RCC 7860 (cell line): ENCODE measurements at regions not wholly inside any gene's neighbourhood (a gene's known extent, or its start where the extent isn't known, plus 50 kb on each side); places are given as distances from the start of the nearest gene placed in this dataset.
A peak's percentile ranks its signal among the peaks of the same experiment; 100 is the strongest.
"Not testable (repeated sequence)": the region's sequence is repeated elsewhere in the genome, so short reads cannot be mapped to it uniquely, and the experiment has no call there.

Experiments used
- DNase-seq: peaks from one replicate; pipeline ENCODE4 v3.0.0-alpha.2; 2015; ENCODE audit warnings: low spot score
- FAIRE-seq: peaks from 2 replicates; lab custom pipeline; 2012; peaks lifted over from hg19 to GRCh38; lab: Jason Lieb, UNC

DNA sequence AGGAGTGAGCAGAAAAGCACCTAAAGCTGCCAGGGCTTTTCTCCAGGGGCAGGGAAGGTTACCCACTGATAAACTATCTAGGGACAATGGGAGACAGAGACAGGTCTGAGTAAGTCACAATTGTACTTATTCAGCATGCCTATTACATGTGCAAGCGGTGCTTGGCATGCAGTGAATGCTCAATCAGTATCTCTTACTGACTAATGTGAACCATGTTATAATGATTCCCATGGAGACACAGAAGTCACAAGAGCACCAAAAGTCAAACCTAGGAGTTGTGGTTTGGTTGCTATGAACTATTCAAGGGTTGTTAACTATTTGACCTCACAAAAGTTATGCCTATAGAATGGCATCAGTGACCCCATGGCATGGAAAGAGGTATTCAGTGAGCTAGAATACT, 50.0 kb upstream of the RASGRP1 start:
- no peak for FAIRE-seq
- no peak for DNase-seq

DNA sequence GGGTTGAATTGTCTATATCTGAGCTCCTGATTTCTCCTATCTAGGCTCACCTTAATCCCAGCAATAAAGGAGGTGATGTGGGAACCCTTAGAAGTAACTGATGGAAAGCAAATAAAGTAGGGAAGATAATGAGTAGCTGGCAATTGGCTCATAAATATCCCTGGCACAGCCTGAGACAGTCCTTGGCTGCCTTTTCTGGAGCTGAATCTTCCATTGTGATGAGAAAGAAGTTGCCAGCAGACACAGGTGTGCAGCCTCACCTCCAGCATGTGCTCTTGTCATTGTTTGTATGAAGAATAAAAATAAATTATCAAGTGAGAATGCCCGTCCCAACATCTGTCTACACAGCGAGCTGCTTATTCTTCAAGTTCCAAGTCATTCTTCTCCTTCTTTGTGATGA, 53.2 kb upstream of the RASGRP1 start:
- DNase-seq (no peak), FAIRE-seq (no peak)

DNA sequence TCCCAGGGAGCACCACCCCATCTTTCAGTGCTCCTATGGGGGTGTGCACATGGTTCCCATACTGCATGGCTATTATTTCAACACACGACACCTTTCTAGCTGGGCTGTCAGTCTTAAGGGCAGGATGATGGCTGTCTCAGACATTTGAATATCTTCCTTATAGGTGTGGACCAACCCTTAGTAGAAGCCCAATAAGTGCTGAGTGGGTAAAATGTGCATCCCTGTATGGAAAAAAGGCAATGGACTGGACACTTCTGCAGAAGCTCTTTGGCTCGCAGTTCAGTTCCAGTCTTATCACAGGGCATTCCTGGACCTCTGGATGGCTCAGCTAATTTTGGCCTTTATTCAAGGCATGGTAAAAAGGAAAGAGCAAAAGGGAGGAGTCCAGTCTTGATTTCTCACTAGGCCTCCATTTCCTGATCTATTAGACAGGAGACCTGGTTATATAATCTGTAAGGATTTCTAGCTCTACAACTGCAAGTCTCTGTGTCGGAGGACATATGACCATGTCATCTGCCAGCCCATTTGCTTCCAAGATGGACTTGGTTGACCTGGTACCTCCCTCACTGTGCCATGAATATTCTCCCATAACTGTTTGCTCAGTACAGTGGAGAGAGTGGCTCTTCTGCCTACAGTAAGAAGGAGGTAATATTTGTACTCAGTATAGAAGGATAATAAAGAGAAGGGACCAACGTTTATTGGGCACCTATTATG, 53.8 kb upstream of the RASGRP1 start:
- DNase-seq (no peak), FAIRE-seq (no peak)

DNA sequence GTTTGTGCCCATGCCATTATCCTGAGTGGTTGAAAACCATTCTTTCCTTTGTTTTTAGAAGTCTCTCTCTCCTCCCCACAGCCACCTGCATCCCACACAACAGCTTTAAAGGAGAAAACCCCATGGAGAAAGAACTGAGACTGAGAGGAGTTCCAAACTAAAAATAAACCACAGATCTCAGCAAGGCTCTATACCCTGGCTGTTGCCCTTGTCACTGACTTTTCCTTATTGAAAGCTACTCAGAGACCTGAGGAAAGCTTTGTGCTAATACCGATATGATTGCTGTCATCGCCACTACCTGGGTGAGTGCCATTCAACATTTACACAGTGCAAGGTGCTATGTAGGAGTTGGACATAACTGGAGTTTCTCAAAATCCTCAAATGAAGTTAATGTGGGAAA, 55.5 kb upstream of the RASGRP1 start:
- DNase-seq, result no peak
- no peak for FAIRE-seq

DNA sequence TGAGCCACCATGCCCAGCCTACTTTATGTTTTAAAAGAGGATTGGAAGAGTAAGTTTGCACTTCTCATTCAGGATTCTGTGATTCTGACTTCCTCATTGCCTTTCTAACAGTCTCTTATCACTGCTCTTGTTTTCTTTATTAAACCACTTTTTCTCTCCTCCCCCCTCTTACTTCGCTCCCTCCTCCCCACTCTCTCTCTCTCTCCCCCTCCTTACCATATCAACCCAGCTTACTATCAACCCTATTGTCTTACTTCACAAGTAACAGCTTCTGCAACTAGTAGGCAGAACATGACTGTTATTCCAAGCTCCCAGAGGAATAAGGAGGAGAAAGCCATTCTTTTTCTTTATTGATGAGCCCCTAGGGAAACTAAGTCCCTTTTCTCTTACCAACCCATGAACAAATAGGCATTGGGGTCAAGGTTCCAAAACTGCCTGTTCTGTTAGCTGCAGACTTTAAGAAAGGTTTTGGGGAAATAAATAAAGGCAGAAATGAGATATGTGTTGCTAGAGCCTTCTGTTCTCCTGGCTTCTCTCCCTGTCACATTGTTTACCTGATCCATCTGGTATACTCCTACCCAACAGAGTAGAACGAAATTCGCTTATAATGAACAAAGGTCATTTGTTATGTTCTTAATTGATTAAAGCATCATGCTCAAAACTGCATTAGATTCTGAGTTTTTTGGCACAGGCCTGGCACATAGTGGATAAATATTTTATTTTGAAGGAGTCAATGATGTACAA, 56.4 kb upstream of the RASGRP1 start:
- no peak for DNase-seq
- no peak for FAIRE-seq

DNA sequence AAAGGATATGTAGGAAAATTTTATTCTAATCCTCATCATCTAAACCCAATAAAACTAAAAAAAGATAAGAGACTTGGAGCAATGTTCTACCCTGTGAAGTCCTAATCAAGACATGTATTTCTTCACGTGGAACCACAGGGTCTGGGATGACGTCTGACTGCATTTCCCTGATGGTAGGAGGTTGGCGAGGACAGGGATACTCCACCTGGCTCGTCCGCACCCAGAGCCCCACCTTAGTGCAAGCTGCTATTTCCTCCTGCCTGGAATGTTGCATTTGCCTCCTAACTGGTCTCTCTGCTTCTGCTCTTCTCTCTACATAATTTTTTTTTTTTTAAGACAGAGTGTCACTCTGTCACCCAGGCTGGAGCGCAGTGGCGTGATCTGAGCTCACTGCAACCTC, 57.7 kb upstream of the RASGRP1 start:
- no peak for DNase-seq
- FAIRE-seq, result no peak

DNA sequence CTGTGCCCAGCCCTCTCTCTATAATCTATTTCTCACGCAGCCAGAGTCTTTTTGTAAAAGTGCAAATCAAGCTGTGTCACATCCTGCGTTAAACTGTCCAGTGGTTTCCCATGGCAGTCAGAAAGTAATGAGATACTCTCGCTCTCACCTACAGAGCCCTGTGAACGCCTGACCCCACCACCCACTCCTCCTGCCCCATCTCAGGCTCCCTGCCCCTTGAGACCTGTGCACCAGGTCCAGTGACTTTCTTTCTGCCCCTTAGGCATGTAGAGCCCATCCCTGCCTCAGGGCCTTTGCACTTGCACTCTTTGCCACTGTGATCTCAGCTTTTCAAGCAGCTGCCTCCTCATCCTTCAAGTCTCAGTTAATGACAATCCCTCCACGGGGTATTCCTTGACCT, 58.3 kb upstream of the RASGRP1 start:
- FAIRE-seq, result no peak
- no peak for DNase-seq

DNA sequence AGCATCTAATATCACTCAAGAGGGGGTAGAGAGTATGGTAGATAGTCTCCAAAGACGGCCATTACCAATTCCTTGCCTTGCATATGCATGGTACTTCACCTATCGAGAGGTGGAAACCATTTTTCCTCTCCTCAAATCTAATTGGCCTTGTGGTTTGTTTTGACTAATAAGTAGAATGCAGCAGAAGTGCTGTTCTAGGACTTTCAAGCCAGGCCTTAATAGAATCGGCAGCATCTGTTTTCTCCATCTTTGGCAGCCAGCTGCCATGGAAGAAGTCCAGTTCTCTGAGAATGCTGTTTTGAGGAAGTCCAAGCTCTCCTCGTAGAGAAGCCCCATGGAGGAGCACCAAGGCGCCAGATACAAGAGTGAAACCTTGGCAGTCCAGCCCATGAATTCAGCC, 59.1 kb upstream of the RASGRP1 start:
- DNase-seq (no peak), FAIRE-seq (no peak)

DNA sequence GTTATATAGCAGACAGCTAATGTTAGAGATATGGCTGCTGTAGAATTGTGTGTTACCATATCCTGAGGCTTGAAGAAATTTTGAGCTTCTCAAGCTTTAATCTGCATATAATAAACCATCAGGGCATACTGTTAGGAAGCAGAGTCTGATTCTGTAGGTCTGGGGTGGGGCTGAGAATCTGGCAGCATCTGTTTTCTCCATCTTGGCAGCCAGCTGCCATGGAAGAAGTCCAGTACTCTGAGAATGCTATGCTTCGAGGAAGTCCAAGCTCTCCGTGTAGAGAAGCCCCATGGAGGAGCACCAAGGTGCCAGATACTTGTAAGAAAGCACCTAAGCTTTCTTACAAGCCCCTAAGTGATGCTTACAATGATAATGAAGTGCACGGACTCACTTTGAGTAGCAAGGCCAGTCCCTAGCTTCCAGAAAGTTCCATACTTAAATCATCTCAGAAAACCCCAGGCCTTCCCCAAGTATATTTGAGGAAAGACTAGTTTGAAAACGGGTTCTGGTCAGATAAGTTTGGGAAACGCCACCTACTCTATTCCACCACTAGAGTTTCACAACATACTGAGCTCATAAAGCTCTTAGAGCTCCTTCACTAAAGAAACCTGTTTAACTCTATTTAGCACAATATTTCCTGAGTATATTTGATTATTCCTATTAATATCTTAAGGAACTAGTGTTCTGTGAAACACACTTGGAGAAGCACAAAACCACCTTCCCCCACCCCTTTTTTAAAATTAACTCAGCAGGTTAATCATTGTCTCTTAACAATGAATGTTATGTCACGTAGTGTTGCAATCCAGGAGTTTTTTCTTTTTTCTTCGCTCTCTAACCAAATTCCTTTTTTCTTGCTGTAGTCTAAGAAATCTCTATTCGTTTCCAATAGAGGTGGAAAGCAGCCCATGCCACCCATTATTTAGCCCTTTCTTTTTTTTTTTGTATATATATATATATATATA, 59.9 kb upstream of the RASGRP1 start:
- FAIRE-seq, result peak; percentile 83
- peak; percentile 49 for DNase-seq

DNA sequence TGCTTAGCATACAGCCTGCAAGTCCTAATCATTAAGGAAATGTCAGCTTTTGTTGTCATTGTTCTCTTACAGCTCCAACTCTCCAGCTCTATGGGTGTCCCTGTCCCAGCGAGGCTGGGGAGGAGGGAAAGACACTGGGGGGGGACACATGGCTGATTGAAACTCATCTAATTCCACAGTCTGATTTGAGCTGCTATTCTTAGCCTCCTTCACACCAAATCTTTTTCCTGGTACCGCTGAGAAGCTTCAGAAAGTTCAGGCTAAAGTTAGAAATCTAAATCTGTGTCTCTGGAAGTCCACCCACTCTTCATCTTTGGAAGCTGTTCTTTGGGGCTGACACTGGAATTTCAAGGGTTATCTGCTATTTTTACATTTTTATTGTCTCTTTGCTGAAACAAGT, 61.3 kb upstream of the RASGRP1 start:
- FAIRE-seq, result no peak
- no peak for DNase-seq

DNA sequence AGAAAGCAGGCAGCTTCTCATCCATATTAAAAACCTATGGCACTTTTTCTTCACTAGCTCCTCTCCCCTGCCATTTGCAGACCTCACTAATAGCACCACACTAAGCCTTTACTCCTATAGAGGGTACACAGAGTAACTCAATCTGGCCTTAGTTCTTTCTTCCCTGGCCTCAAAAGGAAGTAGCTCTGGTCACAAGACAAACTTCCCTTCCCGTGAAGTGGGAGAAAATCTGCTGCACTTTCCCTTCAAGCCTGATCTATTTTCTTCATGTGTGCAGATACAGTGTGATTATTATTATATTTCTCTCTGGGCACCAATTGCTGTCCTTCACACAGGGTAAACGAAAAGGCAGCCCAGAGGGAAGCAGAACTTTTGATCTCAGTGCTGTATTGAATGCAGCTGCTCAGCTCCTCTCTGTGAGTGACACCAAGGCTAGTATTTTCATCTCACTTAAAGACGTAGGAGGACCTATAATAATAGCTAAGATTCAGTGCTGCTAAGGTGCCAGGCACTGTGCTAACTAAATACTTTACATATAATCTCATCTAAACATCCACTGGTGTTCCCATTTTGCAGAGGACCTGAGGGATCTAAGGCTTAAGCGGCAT, 61.9 kb upstream of the RASGRP1 start:
- DNase-seq (no peak), FAIRE-seq (no peak)

DNA sequence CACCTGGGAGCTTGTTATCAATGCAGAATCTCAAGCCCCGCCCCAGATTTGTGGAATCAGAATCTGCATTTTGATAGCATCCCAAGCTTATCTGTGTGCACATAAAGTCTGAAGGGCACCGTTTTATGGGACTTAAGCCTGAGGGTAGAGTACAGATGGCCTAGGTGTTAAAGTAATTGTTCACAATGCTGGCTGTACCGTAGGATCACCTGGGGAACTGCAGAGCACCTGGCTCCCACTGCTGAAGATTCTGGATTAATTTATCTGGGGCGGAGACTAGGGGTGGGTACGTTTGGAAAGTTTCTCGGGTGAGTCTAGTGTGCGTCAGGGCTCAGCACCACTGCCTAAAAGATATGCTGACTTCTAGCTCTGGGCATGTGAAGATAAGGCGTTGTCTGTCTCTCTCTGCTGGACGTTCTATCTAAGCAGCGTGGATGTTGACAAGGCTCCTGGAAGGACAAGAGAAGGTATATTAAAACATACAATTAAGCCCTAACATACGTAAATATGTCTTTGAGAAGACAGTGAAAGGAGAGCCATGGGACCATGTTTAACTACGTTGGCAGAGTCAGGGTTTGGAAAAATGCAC, 63.2 kb upstream of the RASGRP1 start:
- FAIRE-seq (no peak), DNase-seq (no peak)

DNA sequence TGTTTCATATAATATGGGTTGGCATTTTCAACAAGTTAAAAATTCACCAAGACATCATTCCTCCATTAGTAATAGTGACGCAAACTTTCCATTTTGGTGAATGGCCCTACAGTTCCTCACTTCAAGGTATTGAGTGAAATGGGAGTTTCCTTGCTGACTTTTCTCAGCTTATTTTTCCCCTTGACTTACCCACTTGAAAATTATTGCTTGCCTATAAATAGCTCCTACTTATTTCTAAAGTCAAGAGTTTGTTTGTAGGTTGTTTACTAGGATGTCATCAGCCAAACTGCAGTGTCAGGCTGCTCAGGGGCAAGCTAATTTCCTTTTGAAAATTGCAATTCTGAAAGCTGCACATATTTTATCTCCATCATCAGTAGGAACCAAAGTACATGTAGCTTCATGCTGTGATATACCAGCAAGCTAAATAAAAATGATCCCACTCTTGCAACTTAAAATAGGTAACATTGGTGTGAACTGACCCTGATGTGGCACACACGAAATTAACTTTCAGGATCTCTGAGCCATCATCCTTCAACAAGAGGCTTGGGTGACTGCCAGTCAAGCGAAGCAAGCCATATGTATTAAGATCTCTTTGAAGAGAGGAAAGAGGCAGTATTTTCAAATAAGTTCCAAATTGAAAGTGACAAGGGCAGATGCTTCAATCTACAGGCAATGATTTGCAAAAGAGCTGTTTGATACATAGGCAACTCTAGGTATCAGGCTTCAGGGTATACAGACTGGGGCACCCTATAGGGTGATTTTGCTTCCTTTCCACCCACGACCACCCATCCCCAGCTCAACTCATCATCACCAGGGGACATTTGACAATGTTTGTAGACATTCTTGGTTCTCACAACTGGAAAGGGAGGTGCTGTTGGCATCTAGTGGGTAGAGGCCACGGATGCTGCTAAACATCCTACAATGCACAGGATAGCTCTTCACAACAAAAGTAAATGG, 66.8 kb upstream of the RASGRP1 start:
- FAIRE-seq (no peak), DNase-seq (no peak)

DNA sequence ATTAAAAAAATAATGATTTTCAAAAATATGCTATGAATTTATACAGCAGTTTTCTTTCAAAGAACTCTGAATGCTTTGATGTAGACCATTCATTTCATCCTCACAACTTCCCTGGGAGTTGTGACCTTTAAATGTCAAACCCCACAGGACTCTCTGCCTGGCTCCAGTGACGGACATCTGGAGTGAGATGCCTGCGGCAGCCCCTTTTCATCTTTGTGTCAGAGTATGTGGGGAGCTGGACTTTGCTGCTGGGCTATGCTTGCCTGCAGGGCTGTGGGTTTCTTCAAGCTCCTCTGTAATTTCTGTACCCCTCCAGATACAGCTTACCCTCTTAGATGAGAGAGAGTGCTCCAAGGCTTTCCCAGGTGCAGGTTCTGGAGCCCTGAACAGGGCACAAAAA, 70.6 kb upstream of the RASGRP1 start:
- no peak for FAIRE-seq

DNA sequence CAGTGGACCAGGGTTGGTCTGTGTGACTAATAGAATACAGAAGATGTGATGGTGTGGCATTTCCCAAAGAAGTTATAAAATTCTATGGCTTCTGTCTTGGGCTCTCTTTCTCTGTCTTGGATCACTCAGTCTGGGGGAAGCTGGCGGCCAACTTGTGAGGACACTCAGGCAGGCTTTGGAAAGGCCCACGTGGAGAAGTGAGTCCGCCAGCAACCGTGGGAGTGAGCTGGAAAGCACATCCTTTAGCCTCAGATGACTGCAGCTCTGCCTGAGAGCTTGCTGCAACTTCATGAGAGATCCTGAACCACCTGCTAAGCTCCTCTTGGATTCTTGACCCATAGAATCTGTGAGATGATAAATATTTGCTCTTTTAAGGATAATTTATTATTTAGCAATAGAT, 72.0 kb upstream of the RASGRP1 start:
- FAIRE-seq (no peak), DNase-seq (no peak)

More for the DNA sequence above, 70.6 kb upstream of the RASGRP1 start:
- no peak for DNase-seq

DNA sequence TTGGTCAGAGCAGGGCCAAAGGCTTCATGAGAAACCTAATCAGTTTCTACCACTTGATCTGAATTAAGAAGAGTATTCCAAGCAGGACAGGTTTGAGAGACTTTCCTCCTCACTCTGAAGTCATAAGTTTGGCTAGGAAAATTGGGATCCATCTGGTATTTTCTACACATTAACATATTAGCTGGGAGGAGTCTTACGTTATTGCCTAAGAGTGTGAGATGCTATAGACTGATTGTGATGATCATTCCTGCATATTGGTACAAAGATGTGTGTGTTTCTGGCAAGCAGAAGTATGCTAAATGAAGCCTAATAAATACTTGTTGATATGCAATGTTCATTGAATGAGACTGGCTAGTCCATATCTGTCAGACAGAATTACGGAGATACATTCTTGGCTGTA, 73.5 kb upstream of the RASGRP1 start:
- FAIRE-seq (no peak), DNase-seq (no peak)

DNA sequence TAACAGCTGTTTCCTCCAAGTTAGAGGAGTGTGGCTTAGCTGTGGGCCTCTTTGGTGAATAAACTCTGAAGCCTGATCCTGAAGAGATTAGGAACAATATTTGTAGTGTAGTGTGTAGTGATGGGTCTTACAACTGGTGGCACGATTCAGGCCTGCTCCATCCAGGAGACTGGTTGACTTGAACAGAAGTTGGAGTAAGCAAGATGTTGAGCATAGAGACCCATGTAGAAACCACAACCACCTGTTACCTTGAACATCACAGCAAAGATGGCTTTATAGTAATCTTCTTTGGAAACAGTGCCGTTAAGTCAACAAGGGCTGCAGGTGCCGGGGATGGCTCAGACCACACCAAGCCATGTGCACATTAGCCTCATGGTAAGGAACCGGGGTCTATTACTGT, 74.2 kb upstream of the RASGRP1 start:
- FAIRE-seq (no peak), DNase-seq (no peak)

DNA sequence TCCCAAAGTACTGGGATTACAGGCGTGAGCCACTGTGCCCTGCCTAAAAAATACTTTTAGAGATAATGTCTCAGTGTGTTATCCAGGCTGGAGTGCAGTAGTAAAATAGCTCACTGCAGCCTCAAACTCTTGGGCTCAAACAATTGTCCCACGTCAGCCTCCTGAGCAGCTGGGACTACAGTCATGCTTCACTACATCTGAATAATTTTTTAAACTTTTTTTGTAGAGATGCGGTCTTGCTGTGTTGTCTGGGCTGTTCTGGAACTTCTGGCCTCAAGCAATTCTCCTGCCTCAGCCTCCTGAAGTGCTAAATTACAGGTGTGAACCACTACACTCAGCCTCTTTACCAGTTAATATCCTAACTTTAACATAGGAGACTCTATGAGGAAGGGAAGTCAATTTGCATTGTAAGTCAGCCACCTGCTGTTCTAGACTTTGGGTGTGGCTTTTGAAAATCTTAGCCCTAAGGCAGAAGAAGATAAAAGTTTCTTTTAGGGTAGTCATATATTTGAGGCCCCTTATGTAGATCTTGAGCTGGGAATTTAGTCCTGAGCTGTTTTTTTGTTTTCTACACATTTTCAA, 78.2 kb upstream of the RASGRP1 start:
- FAIRE-seq, result no peak

DNA sequence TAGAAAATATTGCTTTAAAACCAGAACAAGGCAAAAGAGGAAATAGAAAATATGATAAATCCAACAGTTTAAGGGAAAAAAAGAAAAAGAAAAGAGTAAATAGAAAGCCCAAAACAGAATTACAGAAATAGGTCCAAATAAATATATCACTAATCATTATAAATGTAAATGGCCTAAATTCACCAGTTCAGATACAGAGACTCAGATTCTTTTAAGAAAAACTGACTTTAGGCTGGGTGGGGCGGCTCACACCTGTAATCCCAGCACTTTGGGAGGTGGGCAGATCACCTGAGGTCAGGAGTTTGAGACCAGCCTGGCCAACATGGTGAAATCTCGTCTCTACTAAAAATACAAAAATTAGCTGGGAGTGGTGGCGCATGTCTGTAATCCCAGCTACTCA, 79.7 kb upstream of the RASGRP1 start:
- DNase-seq, FAIRE-seq: not testable (repeated sequence)

More for the DNA sequence above, 78.2 kb upstream of the RASGRP1 start:
- DNase-seq, result no peak
